Sigmoid colon (tissue), 4 donors: ENCODE measurements at regions not wholly inside any gene's neighbourhood (a gene's known extent, or its start where the extent isn't known, plus 50 kb on each side); places are given as distances from the start of the nearest gene placed in this dataset.

Experiments used
- CTCF ChIP-seq, 4 experiments: fragments of 450-650 bp in 3 of 4; fragments of 200-600 bp in 1 of 4; IDR thresholded peaks; one replicate each; pipeline ENCODE4 v1.5.1; 2016 to 2019; ENCODE audit warnings: antibody characterized with exemption in 4 of 4, mild to moderate bottlenecking in 3 of 4, moderate library complexity in 2 of 4
- EP300 ChIP-seq, 4 donors: sonication (generic); formaldehyde crosslinking; IDR thresholded peaks; one replicate each; pipeline ENCODE4 v1.6.1; 2017; ENCODE audit warnings: antibody characterized with exemption in 4 of 4
- POLR2AphosphoS5 ChIP-seq, 4 donors: sonication (generic); formaldehyde crosslinking; IDR thresholded peaks; one replicate each; pipeline ENCODE4 v1.6.1; 2017; ENCODE audit warnings: antibody characterized with exemption in 4 of 4

- TF ChIP-seq EP300 (IDR thresholded peaks at IDR 0.05) (no peak), CTCF (IDR thresholded peaks at IDR 0.05) (no peak), POLR2AphosphoS5 (IDR thresholded peaks at IDR 0.05) (no peak)
Measured at GRCh38 chr6:51542475-51542874, 544.9 kb downstream of the PKHD1 start.
